IMR-90 (cell line): ENCODE measurements at regions not wholly inside any gene's neighbourhood (a gene's known extent, or its start where the extent isn't known, plus 50 kb on each side); places are given as distances from the start of the nearest gene placed in this dataset.

Experiments used
- CEBPB ChIP-seq: IDR thresholded peaks from 2 replicates; pipeline ENCODE4 v1.6.1; 2012; ENCODE audit warnings: low read depth, low read length, improper control_type of control experiment
- CTCF ChIP-seq: conservative IDR thresholded peaks from 2 replicates; pipeline ENCODE4 v1.5.1; 2012; ENCODE audit warnings: mild to moderate bottlenecking, low read depth, low read length, improper control_type of control experiment
- ELK1 ChIP-seq: fragments of 150-350 bp; IDR thresholded peaks from 2 replicates; pipeline ENCODE4 v1.6.1; 2016; ENCODE audit warnings: low read depth, mild to moderate bottlenecking, low read length, moderate library complexity, borderline replicate concordance
- FOS ChIP-seq: fragments of 150-350 bp; IDR thresholded peaks from 2 replicates; pipeline ENCODE4 v1.6.1; 2016; ENCODE audit warnings: low read depth, low read length
- MAFK ChIP-seq: IDR thresholded peaks from 2 replicates; pipeline ENCODE4 v1.6.1; 2012; ENCODE audit warnings: low read depth, low read length, improper control_type of control experiment
- MAZ ChIP-seq: IDR thresholded peaks from 2 replicates; pipeline ENCODE4 v1.6.1; 2012; ENCODE audit warnings: low read depth, mild to moderate bottlenecking, low read length, improper control_type of control experiment, moderate library complexity, borderline replicate concordance
- MXI1 ChIP-seq: IDR thresholded peaks from 2 replicates; pipeline ENCODE4 v1.6.1; 2012; ENCODE audit warnings: low read depth, mild to moderate bottlenecking, low read length, moderate library complexity, borderline replicate concordance
- POLR2A ChIP-seq: IDR thresholded peaks from 2 replicates; pipeline ENCODE4 v1.6.1; 2012; ENCODE audit warnings: mild to moderate bottlenecking, low read depth, low read length
- RAD21 ChIP-seq: IDR thresholded peaks from 2 replicates; pipeline ENCODE4 v1.6.1; 2012; ENCODE audit warnings: low read length, improper control_type of control experiment
- RCOR1 ChIP-seq: IDR thresholded peaks from 2 replicates; pipeline ENCODE4 v1.6.1; 2012; ENCODE audit warnings: mild to moderate bottlenecking, low read length, improper control_type of control experiment; ENCODE audit not compliant: insufficient replicate concordance
- RFX5 ChIP-seq: IDR thresholded peaks from 2 replicates; pipeline ENCODE4 v1.8.0; 2012; ENCODE audit warnings: low read depth, mild to moderate bottlenecking, low read length, moderate library complexity
- SMC3 ChIP-seq: fragments of 150-350 bp; IDR thresholded peaks from 2 replicates; pipeline ENCODE4 v1.6.1; 2016; ENCODE audit warnings: low read depth, mild to moderate bottlenecking, antibody characterized with exemption, low read length, moderate library complexity

DNA sequence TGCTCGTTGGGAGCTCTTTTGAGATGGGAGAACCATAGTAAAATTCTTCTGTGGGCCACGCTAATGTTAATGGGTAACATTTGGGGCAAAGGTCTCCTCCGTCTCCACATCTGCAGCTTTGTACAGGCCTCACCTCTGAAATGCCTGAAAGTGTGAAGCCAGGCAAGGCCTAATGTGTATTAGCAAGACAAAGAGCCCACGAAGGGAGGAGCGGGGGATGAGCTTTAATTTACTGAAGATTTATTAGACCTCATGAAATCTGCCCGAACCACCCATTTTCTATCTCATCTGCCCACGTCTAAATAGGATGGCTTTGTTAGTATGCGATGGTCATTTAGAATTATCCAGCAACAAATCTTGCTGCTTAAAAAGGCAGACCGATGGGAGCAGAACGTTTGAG lies 408.9 kb downstream of the PMP22 start:
- TF ChIP-seq CTCF (no peak), RAD21 (no peak), POLR2A (no peak), RCOR1 (no peak), MAZ (no peak), MXI1 (no peak), FOS (no peak), CEBPB (no peak), RFX5 (no peak), MAFK (no peak), ELK1 (no peak), SMC3 (no peak)
